NT2/D1 (cell line): ENCODE measurements at regions not wholly inside any gene's neighbourhood (a gene's known extent, or its start where the extent isn't known, plus 50 kb on each side); places are given as distances from the start of the nearest gene placed in this dataset.

Source experiments
- SUZ12 ChIP-seq: IDR thresholded peaks from 2 replicates; pipeline ENCODE4 v1.6.1; 2011; ENCODE audit not compliant: insufficient read length, insufficient read depth; ENCODE audit errors: extremely low read depth
- ZNF274 ChIP-seq: IDR thresholded peaks from 2 replicates; pipeline ENCODE4 v1.6.1; 2011; ENCODE audit warnings: mild to moderate bottlenecking, low read depth, low read length

DNA sequence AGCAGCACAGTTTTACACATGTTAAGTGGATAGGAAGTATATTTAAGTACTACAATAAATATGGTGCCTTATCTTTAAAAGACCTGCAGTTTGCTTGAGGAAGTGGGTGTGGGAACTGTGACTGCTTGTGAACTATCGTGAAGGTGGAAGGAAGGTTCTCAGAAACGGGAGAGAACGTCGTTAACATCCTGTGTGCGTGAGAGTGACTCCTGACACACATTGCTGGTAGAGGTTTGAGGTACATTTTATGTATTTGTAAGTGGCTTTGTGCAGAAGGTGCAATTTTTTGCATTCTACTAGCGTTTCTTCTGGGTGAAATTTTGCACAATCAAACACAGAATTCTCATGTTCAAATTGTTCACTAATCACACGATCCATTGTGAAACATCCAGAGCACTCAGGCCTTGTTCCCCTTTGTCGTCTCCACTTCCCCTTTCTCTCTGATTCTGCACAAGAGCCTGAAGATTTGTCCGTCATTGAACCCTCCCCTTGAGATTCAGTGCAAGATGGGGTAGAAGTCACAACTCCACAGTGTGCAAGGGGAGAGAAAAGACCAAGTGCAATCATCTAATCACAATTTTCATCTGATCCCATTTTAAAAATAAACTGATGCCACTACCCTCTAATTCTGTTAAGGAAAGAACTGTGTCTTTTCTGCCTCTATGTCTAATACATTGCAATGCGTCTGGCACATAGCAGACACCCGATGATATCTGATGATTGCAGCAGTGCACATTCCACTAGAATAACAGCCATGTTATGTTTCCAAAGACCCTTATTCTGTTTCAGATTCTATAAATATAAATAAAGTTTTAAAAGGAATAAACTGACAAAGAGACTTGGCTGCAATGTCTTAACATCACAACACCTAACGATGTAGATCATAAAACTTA, 279.9 kb downstream of the NEBL start:
- TF ChIP-seq ZNF274: no peak
- no peak for TF ChIP-seq SUZ12
